Body of pancreas (tissue), 4 donors: ENCODE measurements at regions not wholly inside any gene's neighbourhood (a gene's known extent, or its start where the extent isn't known, plus 50 kb on each side); places are given as distances from the start of the nearest gene placed in this dataset.

ENCODE experiments used
- ATAC-seq: fragments of 150-250 bp; one replicate; pipeline ENCODE4 v1.9.1; 2016
- DNase-seq, 4 donors: peaks; one replicate each; pipeline ENCODE4 v3.0.0-alpha.2; 2019
- H3K27ac ChIP-seq, 4 donors: fragments of 200-600 bp; sonication (generic); 1 replicate in 3 of 4; 2 replicates in 1 of 4; pipeline versions ENCODE4 v1.5.1 to v1.6.1; 2016 to 2019; ENCODE audit warnings: mild to moderate bottlenecking in 1 of 4, mixed read lengths in 1 of 4, moderate library complexity in 1 of 4
- H3K27me3 ChIP-seq, 2 donors: fragments of 200-600 bp; sonication (generic); one replicate each; pipeline ENCODE4 v1.6.0; 2016; ENCODE audit warnings: mild to moderate bottlenecking in 1 of 2
- H3K36me3 ChIP-seq, 2 donors: fragments of 200-600 bp; sonication (generic); replicated peaks in 1 of 2; 2 replicates each; pipeline ENCODE4 v1.5.1; 2016; ENCODE audit warnings: low read depth in 2 of 2; ENCODE audit not compliant: insufficient read depth in 1 of 2
- H3K4me1 ChIP-seq: fragments of 200-600 bp; sonication (generic); one replicate; pipeline ENCODE4 v1.6.0; 2016
- H3K4me3 ChIP-seq, 2 donors: fragments of 200-600 bp; sonication (generic); 1 replicate in 1 of 2; 2 replicates in 1 of 2; pipeline ENCODE4 v1.5.1; 2016 to 2019
- H3K9me3 ChIP-seq, 3 donors: fragments of 200-600 bp; sonication (generic); 1 replicate in 2 of 3; 2 replicates in 1 of 3; pipeline ENCODE4 v1.5.1; 2016
- POLR2A ChIP-seq, 3 donors: fragments of 450-650 bp; IDR thresholded peaks; one replicate each; pipeline ENCODE4 v1.6.1; 2016; ENCODE audit warnings: antibody characterized with exemption in 3 of 3, mild to moderate bottlenecking in 2 of 3
- WGBS, 2 donors: methylation state at CpG; one replicate each; pipeline ENCODE4 v1.1.5; 2017; 5-methylcytosine and 5-hydroxymethylcytosine counted together
- intact Hi-C: fragments of 100-400 bp; cut with DNase I; formaldehyde crosslinking; loops from one replicate; pipeline ENCODE4 v1.15.1; 2023
- TF ChIP-seq, protein P1 (sequence below), 7 experiments: fragments of 450-650 bp in 4 of 7; fragments of 200-600 bp in 3 of 7; sonication (generic) in 3 of 7; IDR thresholded peaks; one replicate each; pipeline ENCODE4 v1.5.1; 2016 to 2019; ENCODE audit warnings: antibody characterized with exemption in 7 of 7

DNA sequence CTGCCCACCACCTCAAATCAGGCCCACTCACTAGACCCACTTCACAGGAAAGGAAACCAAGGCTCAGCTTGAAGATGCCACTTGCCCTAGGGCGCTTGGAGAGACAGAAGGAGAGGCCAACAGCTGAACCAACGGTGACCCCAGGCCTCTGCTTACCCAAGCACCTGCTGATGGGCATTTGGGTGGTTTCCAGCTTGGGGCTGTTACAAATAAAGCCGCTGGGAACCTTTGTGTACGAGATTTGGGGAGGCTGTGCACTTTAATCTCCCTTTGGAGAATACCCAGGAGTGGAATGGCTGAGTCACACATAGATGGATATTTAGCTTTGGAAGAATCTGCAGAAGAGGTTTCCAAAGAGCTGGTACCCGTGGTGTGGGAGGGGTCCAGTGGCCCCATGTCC is 50.9 kb upstream of the LINC01488 start:
- Histone ChIP-seq H3K4me1 (no peaks in the 10 kb centered on the region), H3K9me3 (no peaks in the 10 kb centered on the region), H3K27me3 (no peaks in the 10 kb centered on the region), H3K4me3 (no peak overlapping the region), H3K36me3 (no peaks in the 10 kb centered on the region), H3K27ac (no peak overlapping the region)
- ATAC-seq = no peak
- 56 to 65% methylated on average over 5 of the region's 5 CpGs for WGBS, 2 donors
- intact Hi-C loops = no loop called here
- TF ChIP-seq, protein P1, sequence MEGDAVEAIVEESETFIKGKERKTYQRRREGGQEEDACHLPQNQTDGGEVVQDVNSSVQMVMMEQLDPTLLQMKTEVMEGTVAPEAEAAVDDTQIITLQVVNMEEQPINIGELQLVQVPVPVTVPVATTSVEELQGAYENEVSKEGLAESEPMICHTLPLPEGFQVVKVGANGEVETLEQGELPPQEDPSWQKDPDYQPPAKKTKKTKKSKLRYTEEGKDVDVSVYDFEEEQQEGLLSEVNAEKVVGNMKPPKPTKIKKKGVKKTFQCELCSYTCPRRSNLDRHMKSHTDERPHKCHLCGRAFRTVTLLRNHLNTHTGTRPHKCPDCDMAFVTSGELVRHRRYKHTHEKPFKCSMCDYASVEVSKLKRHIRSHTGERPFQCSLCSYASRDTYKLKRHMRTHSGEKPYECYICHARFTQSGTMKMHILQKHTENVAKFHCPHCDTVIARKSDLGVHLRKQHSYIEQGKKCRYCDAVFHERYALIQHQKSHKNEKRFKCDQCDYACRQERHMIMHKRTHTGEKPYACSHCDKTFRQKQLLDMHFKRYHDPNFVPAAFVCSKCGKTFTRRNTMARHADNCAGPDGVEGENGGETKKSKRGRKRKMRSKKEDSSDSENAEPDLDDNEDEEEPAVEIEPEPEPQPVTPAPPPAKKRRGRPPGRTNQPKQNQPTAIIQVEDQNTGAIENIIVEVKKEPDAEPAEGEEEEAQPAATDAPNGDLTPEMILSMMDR (IDR thresholded peaks at IDR 0.05) = no peak
- TF ChIP-seq POLR2A (IDR thresholded peaks at IDR 0.05) = no peak
- DNase-seq = no peak

DNA sequence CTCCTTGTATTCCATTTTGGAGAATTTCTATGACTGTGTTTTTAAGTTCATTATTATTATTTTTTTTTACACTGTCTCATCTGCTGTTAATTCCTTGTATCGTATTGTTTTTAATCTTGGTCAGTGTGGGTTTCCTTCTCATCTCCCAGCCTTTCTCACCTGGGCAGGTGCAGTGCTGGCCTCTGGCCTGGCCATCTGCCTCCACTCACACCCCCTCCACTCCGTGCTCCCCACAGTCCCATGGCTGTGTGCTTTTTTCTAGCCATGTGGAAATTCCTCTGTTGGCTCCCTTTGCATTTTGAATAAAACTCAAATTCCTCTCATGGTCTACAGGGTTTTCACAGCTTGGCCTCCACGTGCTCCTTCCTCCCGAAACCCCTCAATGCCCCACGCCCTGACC is 50.3 kb upstream of the LINC01488 start:
- Histone ChIP-seq H3K4me3 (no peak overlapping the region), H3K9me3 (no peaks in the 10 kb centered on the region), H3K36me3 (no peaks in the 10 kb centered on the region), H3K27ac (no peak overlapping the region), H3K4me1 (no peaks in the 10 kb centered on the region), H3K27me3 (no peaks in the 10 kb centered on the region)
- intact Hi-C loops = no loop called here
- ATAC-seq (no peak), DNase-seq (no peak)
- TF ChIP-seq POLR2A (IDR thresholded peaks at IDR 0.05) = no peak
- TF ChIP-seq, protein P1 (IDR thresholded peaks at IDR 0.05) = no peak
- WGBS, 2 donors = 66 to 68% methylated on average over 5 of the region's 5 CpGs
